GM18505 (cell line): ENCODE measurements at regions not wholly inside any gene's neighbourhood (a gene's known extent, or its start where the extent isn't known, plus 50 kb on each side); places are given as distances from the start of the nearest gene placed in this dataset.

Experiments
- ATAC-seq: cut with Tn5 transposase; IDR thresholded peaks from one replicate; pipeline ENCODE4 v1.9.1; 2021; ENCODE audit not compliant: unreplicated experiment
- POLR2A ChIP-seq: IDR thresholded peaks from 4 replicates; pipeline ENCODE4 v1.6.1; 2011; ENCODE audit warnings: borderline replicate concordance; ENCODE audit not compliant: insufficient read depth, insufficient read length; ENCODE audit errors: extremely low read depth

DNA sequence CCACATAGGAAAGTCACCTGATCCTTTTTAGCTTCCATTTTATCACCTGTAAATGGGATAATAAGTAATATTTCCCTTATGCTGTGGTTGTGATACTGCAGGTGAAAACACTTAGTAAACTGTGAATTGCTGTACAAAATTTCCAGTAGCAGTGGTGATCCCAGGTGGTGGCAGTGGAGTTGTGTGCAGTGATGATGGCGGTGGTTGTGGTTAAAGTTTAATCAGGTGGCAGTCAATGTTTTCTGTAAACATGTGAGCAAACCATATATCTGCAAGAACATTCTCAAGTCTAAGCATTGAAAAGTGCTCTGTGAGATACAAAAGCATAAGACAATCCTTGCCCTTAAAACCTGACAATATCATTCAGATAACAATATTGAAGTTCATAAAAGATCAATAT, 480.2 kb downstream of the RASEF start:
- no peak for TF ChIP-seq POLR2A
- no peak for ATAC-seq

DNA sequence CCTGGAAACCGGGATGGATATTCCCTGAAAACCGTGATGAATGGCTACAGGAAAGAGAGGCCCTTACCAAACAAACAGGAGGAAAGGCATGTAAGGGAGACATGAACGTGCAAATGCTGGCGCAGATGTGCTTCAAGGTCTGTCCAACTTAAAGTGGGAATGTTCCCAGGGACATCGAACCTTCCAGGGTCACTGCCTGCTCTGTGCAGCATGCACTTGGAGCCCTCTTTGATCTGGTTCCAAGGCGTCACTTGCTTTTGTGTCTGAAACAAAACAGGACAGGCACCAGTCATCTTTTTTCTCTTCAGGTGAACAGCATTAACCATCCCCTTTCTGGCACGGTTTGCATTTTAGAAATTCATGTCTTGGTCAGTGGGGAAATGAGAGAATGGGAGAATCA, 479.4 kb downstream of the RASEF start:
- TF ChIP-seq POLR2A, result no peak
- no peak for ATAC-seq

DNA sequence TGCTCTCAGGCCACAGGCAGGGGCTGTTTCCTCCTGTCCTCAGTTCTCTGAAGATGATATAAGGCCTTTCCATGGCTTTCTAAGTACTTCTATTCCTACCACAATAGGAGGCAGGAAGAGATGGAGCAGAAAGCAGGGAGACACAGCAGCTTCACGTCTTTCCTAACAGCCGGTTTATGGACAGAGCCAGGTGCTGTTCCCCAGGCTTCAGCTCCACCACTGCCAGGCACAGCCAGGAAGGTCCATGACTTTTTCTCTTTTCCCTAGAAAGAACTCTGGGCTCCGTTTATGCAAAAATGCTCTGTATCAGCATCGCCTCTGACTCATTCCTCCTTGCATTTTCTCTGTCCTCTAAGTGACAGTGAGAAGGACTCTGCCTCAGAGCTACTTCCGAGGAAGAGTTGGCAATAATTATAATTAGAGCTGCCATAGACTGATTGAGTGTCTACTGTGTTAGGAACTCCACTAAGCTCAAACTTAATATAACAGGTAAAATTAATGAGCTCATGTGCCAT, 478.5 kb downstream of the RASEF start:
- TF ChIP-seq POLR2A, result no peak
- ATAC-seq, result no peak

DNA sequence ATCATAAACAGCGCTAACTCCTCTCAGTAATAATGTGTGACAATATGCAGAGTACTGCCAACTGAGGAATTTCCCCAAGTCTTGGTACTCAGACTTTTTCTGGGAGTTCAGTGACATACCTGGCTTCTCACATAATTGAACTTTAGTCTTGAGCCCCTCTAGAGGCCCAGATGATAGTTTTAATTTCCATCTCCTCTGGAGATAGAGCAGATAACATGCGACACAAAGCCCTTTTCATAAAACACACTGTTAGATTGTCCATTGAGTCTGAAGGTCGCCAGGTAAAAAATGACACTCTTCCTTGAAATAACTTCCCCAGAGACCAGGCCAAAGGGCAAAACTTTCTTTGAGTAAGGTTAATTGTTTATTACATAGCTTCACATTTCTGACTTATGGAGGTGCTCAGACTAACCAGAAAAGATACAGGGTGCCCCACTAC, 476.0 kb downstream of the RASEF start:
- TF ChIP-seq POLR2A, result no peak
- no peak for ATAC-seq

DNA sequence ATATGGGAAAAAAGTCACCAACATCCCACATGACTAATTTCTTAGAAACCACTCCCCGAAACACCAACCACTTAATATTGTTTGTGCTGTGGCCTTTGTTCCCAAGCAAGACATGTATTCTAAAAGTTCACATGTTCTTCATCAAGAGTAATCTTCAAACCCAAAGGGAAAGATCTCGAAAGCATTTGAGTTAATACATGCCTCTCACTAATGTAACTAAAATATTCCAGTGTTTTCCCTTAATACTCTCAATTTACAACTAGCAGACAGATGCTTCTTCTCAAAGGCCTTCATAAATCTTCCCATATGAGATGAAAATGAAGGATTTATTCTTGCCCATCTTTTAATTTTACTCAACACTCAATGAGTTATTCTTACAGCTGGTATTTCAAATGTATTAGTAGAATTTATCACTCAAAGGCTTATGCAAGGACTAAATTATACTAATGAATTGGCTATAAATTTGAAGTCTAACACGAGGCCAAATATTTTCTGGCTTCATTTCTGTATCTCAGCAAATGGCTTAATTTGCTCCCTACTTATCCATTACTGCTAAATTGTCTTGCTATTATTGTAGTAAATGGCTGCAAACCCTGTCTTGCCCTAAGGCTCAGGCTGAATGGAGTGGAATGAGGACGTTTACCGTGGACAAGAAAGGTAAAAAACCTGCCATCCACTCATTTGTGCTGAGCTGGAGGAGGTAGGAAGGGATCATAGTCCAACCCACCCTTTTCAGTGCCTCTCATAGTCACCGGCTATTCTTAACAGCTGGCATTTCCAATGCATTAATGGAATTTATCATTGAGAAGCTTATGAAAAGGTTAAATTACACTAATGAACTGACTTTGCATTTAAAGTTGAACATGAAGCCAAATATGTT, 474.4 kb downstream of the RASEF start:
- no peak for TF ChIP-seq POLR2A
- no peak for ATAC-seq

DNA sequence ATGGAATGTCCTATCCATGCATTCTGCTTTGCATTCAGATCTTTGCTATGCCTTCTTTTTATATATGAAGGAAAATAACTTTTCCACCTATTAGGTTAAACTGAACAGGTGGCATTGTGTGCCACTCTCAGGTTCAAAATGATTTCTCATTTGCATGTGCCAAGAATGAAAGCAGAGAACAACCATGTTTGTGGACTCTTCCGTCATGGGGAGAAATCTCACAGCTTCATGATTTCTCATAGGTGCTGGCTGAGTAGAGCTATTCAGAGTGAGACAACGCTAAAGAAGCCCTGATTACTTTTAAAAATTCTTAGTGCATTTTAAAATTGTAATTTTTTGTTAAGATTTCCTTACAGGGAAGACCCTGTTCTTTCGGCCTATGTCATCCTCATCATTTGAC, 472.1 kb downstream of the RASEF start:
- no peak for ATAC-seq
- no peak for TF ChIP-seq POLR2A

DNA sequence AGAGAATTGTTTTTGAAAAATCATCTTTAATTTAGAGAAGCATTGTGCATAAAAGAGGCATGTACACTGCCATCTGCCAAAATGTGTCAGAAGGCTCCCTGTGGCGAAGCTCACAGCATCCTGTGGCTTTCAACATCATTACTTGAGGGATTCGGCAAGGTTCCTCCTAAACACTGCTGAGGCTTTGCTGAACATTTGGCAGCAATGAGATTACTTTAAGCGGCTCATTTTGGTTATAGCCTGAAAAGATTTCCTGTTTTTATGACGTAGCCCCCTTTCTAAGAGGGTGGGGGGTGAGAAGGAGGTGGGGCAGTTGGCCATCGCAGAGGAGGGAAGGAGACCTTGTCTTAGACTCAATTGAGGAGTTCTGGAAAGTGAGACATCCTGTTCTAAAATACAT, 469.4 kb downstream of the RASEF start:
- TF ChIP-seq POLR2A, result no peak
- ATAC-seq, result no peak

DNA sequence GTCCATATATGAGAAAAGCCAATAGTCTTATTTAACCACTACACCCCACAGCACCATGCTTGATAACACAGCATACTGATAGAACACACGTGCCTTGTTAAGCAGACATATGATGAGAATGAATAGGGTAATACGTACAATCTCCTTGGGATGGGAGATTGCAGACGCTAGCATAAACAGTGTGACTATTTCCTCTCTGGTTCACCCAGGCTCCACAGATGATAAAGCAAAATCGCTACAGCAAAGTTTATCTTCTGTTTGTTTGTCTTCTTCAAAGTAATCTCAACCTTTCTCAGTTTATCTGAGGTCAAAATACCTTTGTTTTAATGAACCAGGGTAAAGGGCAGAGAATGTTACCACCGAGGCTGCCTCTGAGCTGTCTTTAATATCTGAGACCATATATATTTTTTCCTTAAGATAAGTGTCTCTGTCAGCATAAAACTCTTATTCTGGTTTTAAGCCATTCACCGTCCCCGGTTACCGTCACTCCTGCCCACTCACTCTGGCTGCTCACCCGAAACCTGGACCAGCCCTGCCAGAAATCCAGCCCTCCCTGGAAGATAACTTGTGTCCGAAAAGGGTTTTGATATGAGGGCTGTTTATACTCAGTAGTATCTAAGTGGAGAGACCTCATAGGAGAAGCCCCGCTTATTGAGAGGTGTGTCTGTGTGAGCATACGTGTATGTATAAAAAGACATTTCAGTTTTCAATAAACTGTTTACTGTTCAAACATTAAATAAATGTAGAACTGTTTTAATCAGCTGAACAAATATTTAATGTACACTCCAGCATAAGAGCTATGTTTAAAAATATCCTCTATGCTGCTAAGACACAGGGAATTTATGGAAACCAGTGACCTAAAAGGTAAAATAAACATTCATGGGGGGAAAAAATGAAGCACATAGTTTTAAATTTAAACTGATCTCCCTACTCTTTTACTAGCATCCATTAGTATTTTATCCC, 465.4 kb downstream of the RASEF start:
- no peak for ATAC-seq
- TF ChIP-seq POLR2A, result no peak

DNA sequence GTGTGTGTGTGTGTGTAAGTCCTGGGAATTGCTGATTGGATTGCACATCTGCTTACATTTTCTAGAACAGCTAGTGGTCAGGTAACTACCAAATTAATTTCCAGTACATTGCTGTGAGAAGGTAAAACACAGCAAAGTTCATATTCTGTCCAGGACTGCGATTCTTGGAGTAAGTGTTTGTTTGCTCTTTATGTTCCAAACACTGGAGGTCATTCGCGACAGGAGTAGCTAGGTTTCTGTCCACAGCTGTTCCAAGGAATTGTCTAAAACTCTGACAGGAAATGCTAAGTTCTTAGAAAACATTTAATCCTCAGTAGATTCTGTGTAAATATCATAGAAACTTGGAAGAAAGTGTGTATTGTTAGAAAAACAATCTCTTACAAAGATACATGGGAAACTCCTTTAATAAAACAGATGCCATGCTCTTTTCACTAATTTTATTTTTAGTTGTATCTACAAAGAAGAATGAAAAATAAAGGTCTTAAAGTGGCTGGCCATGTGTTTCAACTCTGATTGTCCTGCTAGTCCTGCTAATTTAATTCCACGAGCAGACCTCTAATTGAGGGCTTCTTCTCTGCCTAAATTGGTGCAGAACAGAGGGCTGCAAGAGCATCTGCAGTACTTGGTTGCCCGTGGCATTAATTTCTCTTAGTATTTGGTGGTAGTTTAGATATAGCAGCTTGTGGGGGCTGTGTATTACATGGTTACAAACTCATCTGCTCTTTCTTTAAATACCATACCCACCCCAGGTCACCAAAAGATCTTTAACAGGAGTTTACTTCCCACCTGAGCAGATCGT, 464.5 kb downstream of the RASEF start:
- no peak for ATAC-seq

DNA sequence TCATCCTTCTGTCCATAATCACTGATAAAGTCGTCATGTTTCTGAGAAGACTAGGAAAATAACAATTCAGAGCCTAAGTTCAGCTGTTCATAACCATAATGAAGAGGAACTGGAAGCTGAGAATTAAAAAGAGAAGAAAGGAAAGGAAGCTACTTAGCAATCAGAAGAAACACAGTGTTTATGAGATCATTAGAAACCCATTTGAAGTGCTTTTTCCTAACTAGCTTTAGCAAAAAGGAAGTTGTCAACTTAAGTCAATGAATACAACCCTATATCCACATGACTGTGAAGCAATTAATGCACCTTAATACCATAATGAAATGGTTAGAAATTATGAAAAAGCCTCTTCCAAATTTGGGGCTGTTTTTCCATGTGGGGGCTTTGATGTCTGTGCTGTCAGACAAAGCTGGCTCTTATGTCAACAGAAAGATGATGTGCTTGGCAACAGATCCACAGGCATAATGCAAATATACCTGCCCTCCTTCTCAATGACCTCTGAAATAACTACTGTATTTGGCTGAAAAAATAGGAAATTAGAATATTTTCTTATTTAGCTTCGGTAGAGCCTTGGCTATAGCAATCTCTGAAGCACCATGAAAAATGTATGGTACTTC, 463.5 kb downstream of the RASEF start:
- no peak for TF ChIP-seq POLR2A
- no peak for ATAC-seq

More for the DNA sequence above, 464.5 kb downstream of the RASEF start:
- no peak for TF ChIP-seq POLR2A

DNA sequence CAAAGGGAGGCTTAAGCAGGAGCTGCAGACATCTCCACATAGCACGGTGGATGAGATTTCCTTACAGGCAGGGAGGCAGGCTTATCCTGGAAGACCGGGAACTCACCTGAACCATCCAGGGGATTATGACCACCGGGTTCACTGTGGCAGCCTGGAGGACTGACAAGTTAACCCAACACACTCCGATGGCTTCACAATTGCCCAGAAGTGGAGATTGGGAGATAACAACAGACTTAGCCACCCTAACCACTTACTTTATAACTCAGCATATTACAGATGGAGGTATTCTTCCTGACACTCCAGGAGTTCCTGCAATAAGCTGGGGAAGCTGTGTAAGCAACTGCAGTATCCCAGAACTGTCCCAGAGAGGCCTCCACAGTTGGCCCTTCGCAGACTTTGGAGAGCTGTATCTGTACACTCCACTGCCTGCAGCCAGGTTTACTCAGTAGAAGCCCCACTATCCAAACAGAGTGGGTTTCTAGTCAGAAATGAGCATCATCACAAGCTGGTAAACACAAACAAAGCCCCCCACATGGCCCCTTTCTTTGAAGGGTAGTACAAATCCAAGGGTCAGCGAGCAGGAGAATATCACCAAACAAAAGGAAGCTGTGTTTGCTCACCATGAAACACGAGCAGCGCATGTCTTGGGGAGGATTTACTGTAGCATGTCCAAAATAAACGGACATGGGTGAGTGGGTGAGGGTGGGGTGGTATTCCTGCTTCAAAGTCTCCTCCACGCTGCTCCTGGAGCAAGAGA, 462.2 kb downstream of the RASEF start:
- no peak for TF ChIP-seq POLR2A
- no peak for ATAC-seq

DNA sequence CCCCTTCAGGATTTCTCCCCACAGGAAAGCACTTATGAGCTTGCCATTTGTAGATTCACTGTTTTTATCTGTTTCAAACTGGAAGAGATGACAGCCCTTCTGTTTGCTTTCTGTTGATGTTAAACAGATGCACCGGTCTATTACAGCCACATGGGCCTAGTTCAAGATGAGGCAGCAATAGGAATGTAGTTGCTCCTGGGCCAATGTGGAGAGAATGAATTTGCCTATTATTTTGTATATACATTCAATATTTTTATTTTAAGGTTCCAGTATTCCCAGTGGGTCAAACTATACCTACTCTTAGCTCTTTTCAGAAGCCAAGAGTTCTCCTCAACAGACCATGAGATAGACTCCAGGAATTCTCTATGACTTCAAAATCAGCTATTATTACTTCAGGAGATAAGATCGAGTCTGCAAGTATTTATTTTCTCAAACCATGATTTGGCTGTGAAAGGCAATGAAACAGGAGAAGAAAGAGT, 461.6 kb downstream of the RASEF start:
- no peak for ATAC-seq
- TF ChIP-seq POLR2A, result no peak

DNA sequence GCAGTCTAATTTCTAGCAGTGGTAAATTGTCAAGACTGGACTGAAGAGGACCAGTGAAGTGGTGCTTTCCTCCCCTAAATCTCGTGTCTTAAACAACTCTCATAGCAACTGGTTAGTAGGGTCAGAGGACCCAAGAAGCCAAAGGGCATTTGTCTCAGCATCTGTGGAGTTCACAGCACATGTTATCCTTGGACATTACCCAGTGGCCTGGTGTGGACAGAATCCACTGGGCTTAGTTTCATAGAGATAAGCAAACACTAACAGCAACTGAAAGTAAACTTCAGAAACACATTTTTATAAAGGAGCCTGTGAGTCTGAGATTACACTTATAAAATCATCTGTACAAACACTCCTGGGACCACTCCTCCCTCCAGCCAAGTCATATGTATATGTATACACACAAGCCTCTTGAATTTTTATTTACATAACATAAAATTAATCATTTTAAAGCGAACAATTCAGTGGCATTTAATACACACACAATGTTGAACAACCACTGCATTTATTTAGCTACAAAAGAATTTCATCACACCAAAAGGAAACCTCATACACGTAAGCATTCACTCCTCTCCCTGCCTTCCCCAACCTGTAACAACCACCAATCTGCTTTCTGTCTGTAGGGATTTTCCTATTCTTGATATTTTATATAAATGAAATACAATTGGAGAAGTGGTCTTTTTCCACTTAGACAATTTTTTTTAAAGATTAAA, 457.8 kb downstream of the RASEF start:
- TF ChIP-seq POLR2A, result no peak
- no peak for ATAC-seq
